Colon (tissue), 2 donors: ENCODE measurements at regions not wholly inside any gene's neighbourhood (a gene's known extent, or its start where the extent isn't known, plus 50 kb on each side); places are given as distances from the start of the nearest gene placed in this dataset.
"Not testable (repeated sequence)": the region's sequence is repeated elsewhere in the genome, so short reads cannot be mapped to it uniquely, and the experiment has no call there.

Source experiments
- FAIRE-seq: peaks from 2 replicates; lab custom pipeline; 2012; peaks lifted over from hg19 to GRCh38; lab: Jason Lieb, UNC
- donor health status: control.
- donor health status: control.

GRCh38 chr10:120111628-120112027, 219.1 kb downstream of the SEC23IP start:
- FAIRE-seq = no peak

DNA sequence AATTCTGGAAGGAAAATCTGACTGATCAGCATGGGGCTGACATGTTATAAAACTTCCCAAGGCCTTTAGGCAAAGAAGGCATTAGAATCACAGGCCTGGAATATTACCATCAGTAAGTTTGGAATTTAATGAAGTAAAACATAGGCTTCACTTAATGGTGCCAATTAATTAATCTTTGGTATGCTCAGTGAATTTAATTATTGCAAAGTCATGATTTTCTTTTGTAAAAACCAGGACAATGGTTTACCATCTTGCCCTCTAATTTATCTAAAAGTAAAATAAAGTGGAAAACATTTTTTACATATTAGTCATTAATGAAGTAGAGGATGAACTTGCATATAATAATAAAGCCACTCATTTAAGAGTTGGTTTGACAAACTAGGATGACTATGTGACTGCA, 220.3 kb downstream of the SEC23IP start:
- FAIRE-seq = no peak

DNA sequence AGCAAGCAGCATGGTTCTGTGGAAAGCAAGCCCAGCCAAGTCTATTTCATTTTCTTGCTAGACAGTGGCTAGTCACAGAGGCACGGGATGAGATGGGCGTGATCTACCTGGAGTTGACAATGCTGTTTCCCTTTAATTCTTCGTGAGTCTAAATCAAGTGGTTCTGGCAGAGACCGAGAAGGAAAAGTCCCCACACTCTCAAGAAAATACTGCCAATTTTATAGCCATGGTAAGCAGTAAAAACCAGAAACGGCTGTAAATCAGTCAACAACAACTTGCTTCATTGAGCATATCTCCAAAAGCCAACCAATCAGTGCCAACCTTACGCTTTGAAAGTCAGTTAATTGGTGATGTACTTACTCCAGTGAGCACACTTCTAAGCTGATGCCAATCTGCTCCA, 223.4 kb downstream of the SEC23IP start:
- FAIRE-seq = no peak

GRCh38 chr10:120121768-120122167, 229.2 kb downstream of the SEC23IP start:
- no peak for FAIRE-seq

DNA sequence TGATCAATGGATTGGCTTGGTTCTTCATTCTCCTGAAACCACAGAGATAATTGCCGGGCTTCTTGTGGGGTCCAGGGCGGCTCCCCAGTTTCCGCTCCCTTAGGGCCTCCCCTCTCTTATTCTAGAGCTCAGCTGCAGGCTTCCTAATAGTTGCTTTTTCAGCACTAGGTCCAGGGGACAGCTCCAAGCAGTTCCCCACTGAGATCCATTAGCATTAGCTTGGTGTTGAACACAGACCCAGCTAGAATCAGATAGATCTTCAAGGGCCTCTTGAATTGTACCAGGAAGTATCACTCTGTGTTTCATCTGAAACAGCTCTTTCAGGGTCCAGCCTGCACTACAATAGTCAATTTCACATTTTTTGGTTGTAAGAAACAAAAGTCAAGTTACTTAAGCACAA, 238.7 kb downstream of the SEC23IP start:
- no peak for FAIRE-seq

- no peak for FAIRE-seq
These were observed 240.3 kb downstream of the SEC23IP start for GRCh38 chr10:120132811-120133210.

DNA sequence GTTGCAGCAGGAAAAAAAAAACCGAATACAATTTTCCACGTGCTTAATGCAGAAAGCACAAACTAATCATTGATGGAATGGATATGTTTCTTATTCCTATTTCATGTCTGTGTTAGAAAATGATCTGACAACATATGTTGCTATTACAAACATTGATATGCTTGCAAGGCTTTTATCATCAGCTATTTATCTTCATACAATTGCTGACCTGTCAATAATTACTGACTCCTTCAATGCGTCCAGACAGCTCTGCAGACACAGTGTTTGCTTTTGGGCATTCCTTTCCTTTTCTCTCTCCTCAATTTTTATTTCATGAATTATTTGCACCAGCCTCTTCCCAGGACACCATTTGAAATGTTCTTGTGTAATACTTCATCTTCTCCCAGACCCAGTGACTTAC, 246.2 kb downstream of the SEC23IP start:
- FAIRE-seq = no peak

- FAIRE-seq = no peak
These were observed 252.6 kb downstream of the SEC23IP start for GRCh38 chr10:120145107-120145506.

- FAIRE-seq = no peak
These were observed 264.2 kb downstream of the SEC23IP start for GRCh38 chr10:120156614-120157274.

DNA sequence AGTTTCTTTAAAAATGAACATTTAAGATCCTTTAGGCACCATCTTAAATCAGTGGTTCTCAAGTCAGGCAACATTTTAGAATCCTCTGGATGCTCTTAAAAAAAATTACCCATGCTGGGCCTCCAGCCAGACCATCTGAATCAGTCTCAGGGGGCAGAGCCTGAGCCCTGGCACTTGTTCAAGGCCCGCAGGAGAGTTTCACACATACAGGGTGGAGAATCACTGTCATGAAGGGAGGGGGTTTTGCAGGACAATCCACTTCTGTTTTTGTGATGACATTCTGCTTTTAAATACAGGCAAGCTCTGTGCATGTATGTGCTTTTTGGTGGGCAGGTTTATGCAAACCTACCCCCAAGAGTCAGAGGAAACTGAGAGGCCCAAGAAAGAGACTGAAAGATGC, 268.6 kb downstream of the SEC23IP start:
- no peak for FAIRE-seq

GRCh38 chr10:120162471-120162870, 269.9 kb downstream of the SEC23IP start:
- no peak for FAIRE-seq

DNA sequence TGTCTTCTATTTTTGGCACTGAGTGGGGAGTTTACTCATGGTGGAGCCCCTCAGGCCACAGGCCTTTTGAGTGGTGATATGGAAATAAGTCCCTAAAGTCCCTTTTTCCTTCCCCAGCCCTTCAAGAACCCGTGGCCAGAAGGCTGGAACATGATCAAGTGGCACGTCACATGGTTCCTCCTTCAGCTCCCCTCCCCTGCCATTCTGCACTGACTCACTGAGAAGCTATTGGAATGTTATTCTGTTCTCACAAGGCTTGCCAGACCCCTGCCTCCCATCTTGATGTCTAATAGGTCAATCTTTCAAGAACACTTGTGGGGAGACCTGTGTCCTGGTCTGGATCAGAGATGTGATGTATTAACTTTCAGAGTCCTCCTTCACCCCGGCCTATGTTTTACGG, 279.8 kb downstream of the SEC23IP start:
- FAIRE-seq = no peak

- FAIRE-seq = no peak
These were observed 282.0 kb downstream of the SEC23IP start for GRCh38 chr10:120174491-120174890.

DNA sequence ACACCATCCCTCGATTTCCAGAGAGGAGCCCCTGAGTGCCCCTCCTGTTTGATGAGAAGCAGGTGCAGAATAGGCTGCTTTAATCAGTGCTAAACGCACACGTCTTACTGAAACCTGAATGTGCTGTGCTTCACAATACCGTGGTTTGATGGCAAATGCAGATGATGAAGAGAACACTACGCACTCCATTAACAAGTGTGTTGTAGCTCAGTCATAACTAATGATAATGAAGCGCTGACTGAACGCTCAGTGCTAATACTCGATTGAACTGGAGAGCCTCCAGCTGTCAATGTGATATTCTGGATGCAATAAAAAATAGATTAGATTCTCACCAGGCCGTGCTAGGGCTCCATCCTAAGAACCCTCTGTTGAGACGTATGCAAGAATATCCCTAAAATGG, 279.7 kb upstream of the PLPP4 start:
- no peak for FAIRE-seq

DNA sequence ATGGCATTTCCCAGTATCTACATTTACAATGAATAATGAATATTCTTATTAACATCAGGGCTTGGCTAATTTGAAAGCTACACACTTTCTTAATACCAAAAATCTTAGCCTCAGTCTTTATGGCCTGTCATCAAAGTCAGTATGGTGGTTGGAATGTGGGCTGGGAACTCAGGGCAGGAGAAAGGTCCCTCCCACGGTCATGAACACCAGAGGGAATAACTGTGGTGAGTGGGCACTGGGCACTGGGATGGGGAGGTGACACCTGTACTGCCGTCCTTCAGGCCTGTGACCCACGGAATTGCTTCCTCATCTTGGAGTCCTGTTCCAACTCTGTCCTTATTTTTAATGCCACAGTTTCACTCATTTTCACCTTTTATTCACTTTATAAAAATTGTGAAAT, 276.9 kb upstream of the PLPP4 start:
- FAIRE-seq = no peak

DNA sequence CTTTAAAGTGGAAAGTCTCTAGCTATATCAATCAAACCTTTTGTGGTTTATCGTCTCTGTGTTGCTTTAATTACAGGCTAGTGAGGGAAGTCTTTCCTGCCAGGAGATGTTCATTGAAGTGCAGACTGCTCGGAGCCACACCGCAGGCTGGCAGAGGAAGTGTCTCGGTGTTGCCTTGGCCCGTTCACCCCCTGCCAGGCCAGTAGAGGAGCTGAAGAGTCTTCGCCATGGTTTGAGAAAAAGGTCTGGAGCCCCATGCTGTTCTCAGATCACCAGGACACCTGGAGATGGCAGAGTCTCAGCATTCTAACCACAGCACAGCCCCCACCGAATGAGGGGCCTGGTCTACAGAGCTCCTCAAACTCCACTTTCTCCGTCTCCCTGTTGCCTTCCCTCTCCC, 275.9 kb upstream of the PLPP4 start:
- FAIRE-seq = no peak

- FAIRE-seq = no peak
These were observed 274.6 kb upstream of the PLPP4 start for GRCh38 chr10:120182431-120182830.

- FAIRE-seq = no peak
These were observed 273.5 kb upstream of the PLPP4 start for GRCh38 chr10:120183546-120183945.

DNA sequence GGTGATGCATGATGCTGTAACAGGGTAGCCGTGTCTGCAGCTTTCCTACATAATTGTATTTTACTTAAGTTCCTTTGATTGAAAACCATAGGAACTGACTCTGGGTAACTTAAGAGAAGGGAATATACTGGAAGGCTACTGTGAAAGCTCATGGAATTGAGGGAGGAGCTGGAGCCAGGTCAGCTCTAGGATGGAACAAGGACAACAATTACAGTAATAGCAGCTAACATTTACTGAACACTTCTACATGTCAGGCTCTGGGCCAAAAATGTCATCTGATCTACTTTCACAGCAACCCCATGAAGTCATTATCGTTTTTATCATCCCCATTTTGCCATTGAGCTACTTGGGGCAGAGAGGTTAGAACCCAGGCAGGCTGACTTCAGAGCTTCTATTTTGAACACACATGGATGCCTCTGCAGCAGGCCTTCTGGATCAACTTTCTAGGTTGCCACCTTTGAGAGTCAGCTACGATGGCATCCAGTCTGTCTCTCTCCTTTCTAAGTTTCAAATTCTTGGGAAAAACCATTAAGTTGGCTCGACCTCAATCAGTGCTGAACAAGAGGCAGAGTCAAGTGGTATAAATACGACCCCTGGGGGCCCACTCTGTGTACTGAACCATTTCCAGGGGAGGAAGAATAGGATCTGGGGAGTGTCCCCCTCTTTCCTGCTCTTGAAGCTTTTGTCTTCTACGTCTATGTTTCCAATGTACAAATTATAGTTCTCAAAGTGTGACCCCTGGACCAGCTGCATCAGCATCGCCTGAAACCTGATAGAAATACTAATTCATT, 272.3 kb upstream of the PLPP4 start:
- no peak for FAIRE-seq

GRCh38 chr10:120186506-120186905, 270.5 kb upstream of the PLPP4 start:
- FAIRE-seq = no peak

- FAIRE-seq = not testable (repeated sequence)
These were observed 269.9 kb upstream of the PLPP4 start for GRCh38 chr10:120187168-120187567.

- FAIRE-seq = no peak
These were observed 268.1 kb upstream of the PLPP4 start for GRCh38 chr10:120188950-120189349.

GRCh38 chr10:120195984-120196712, 260.9 kb upstream of the PLPP4 start:
- FAIRE-seq = no peak
